KMS-11 (cell line): ENCODE measurements at regions not wholly inside any gene's neighbourhood (a gene's known extent, or its start where the extent isn't known, plus 50 kb on each side); places are given as distances from the start of the nearest gene placed in this dataset.

Source experiments
- H2AFZ ChIP-seq: fragments of 200-600 bp; sonication (generic); 2 replicates; pipeline ENCODE4 v1.6.1; 2016; ENCODE audit warnings: antibody characterized with exemption, mixed run types, low read depth
- H3K27ac ChIP-seq: fragments of 200-600 bp; sonication (generic); 2 replicates; pipeline ENCODE4 v1.6.1; 2016; ENCODE audit warnings: mild to moderate bottlenecking, mixed run types
- H3K27me3 ChIP-seq: fragments of 200-600 bp; sonication (generic); 2 replicates; pipeline ENCODE4 v1.6.1; 2017; ENCODE audit warnings: mild to moderate bottlenecking, low read depth, mixed run types, moderate library complexity; ENCODE audit not compliant: insufficient read depth
- H3K36me3 ChIP-seq: fragments of 200-600 bp; sonication (generic); 2 replicates; pipeline ENCODE4 v1.6.1; 2017; ENCODE audit warnings: mild to moderate bottlenecking, mixed run types; ENCODE audit not compliant: insufficient read depth
- H3K4me1 ChIP-seq: fragments of 200-600 bp; sonication (generic); 2 replicates; pipeline ENCODE4 v1.6.1; 2016; ENCODE audit warnings: mild to moderate bottlenecking, low read depth, mixed run types; ENCODE audit not compliant: poor library complexity, severe bottlenecking
- H3K4me2 ChIP-seq: fragments of 200-600 bp; sonication (generic); 2 replicates; pipeline ENCODE4 v1.7.0; 2016; ENCODE audit warnings: mild to moderate bottlenecking, mixed run types
- H3K4me3 ChIP-seq: fragments of 200-600 bp; sonication (generic); IDR thresholded peaks from 2 replicates; pipeline ENCODE4 v1.6.1; 2017; ENCODE audit warnings: low read depth, low read length, mixed read lengths; ENCODE audit not compliant: insufficient read depth
- H3K79me2 ChIP-seq: fragments of 200-600 bp; sonication (generic); 2 replicates; pipeline ENCODE4 v1.6.1; 2016; ENCODE audit warnings: low read depth, mixed run types; ENCODE audit not compliant: insufficient read depth
- H3K9ac ChIP-seq: fragments of 200-600 bp; sonication (generic); 2 replicates; pipeline ENCODE4 v1.6.1; 2016; ENCODE audit warnings: mild to moderate bottlenecking, mixed run types
- H4K20me1 ChIP-seq: fragments of 200-600 bp; sonication (generic); 2 replicates; pipeline ENCODE4 v1.6.1; 2016; ENCODE audit warnings: mild to moderate bottlenecking, mixed run types; ENCODE audit not compliant: insufficient read depth
- CTCF ChIP-seq: fragments of 200-600 bp; sonication (generic); conservative IDR thresholded peaks from 2 replicates; pipeline ENCODE4 v1.6.1; 2017; ENCODE audit warnings: low read depth, mild to moderate bottlenecking, antibody characterized with exemption, low read length, moderate library complexity, mixed read lengths

DNA sequence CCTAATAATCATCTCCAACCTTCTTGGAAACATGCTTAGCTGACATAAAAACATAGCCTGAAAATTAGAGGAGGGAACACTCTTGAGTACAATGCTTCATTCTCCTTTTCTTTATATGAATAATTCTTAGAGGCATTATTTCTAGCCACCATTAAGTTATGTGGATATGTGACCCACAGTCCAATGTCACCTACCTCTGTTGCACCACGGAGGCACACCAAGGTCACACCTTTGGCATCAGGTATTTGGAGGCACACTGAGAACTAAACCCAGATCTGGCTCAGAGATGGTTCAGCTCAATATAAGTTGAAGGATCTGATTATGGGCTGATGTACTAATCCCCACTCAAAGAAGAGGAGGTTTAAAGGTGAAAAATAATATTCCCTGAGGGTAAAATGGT, 385.1 kb downstream of the POM121L12 start:
- no peaks in the 10 kb centered on the region for H3K4me1 ChIP-seq
- H2AFZ ChIP-seq = no peak overlapping the region
- H3K4me3 ChIP-seq = no peak overlapping the region
- no peak overlapping the region for H3K27ac ChIP-seq
- H3K9ac ChIP-seq = no peak overlapping the region
- no peaks in the 10 kb centered on the region for H4K20me1 ChIP-seq
- H3K27me3 ChIP-seq = no peaks in the 10 kb centered on the region
- no peaks in the 10 kb centered on the region for H3K79me2 ChIP-seq
- TF ChIP-seq CTCF = no peak
- H3K4me2 ChIP-seq = no peak overlapping the region
- H3K36me3 ChIP-seq = no peaks in the 10 kb centered on the region

DNA sequence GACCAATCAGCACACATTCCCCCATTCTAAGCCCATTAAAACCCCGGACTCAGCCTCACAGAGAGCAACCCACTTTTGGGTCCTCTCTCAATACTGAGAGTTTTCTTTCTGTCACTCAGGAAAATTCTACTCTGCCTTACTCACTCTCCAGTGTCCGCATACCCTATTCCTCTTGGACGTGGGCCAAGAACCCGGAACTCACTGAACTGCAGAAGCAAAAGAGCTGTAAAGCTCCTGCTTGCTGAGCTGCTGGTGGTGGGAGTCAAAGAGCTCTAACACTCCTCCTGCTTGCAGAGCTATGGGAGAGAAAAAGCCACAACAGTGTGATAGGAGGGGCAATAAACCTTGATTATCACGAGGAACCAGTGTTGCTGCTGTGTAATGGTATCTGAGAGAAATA, 386.9 kb downstream of the POM121L12 start:
- no peak overlapping the region for H3K4me3 ChIP-seq
- H3K36me3 ChIP-seq = no peaks in the 10 kb centered on the region
- no peaks in the 10 kb centered on the region for H3K79me2 ChIP-seq
- H3K9ac ChIP-seq = no peak overlapping the region
- H3K4me1 ChIP-seq = no peaks in the 10 kb centered on the region
- TF ChIP-seq CTCF = no peak
- H3K27me3 ChIP-seq = no peaks in the 10 kb centered on the region
- H3K4me2 ChIP-seq = no peak overlapping the region
- H3K27ac ChIP-seq = no peak overlapping the region
- H4K20me1 ChIP-seq = no peaks in the 10 kb centered on the region
- no peak overlapping the region for H2AFZ ChIP-seq

GRCh38 chr7:53426145-53426750, 390.8 kb downstream of the POM121L12 start:
- Histone ChIP-seq H3K9ac (no peak overlapping the region), H3K4me2 (no peak overlapping the region), H2AFZ (no peak overlapping the region; the same call in 1 of the 2 replicates), H3K36me3 (no peaks in the 10 kb centered on the region), H3K4me3 (no peak overlapping the region), H3K27ac (no peak overlapping the region), H3K27me3 (no peaks in the 10 kb centered on the region), H4K20me1 (no peaks in the 10 kb centered on the region), H3K79me2 (no peaks in the 10 kb centered on the region), H3K4me1 (no peaks in the 10 kb centered on the region)
- no peak for TF ChIP-seq CTCF

DNA sequence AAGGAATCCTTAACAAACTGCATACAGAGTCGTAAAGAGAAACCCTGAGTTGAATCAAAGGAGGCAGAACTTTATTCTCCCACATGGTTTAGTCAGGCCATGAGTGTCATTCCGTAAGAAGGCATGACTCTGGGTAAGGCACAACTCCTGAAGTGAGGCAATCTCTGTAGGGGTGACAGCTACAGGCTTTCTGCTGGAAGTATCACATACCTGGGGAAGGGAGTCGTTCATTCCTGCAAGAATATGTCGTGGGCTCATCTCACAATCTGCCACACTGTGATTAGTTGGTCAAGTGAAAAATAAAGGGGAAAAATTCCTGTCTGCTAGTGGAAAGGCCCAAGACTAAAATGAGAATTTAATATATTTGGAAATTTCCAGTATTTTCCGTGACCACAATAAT, 392.6 kb downstream of the POM121L12 start:
- Histone ChIP-seq H3K27me3 (no peaks in the 10 kb centered on the region), H3K36me3 (no peaks in the 10 kb centered on the region), H3K4me3 (no peak overlapping the region), H3K79me2 (no peaks in the 10 kb centered on the region), H3K9ac (no peak overlapping the region), H4K20me1 (no peaks in the 10 kb centered on the region), H3K27ac (no peak overlapping the region), H3K4me1 (no peaks in the 10 kb centered on the region), H3K4me2 (no peak overlapping the region), H2AFZ (no peak overlapping the region)
- no peak for TF ChIP-seq CTCF
